HCT116 (cell line): ENCODE measurements at regions not wholly inside any gene's neighbourhood (a gene's known extent, or its start where the extent isn't known, plus 50 kb on each side); places are given as distances from the start of the nearest gene placed in this dataset.

Source experiments
- ATAC-seq: fragments of 200-7000 bp; cut with Tn5 transposase; 2 replicates; pipeline ENCODE4 v1.9.1; 2020; ENCODE audit warnings: mild to moderate bottlenecking, moderate library complexity
- BruUV-seq: library from RNA; stranded (reverse); fragments of 400-500 nt; replicated peaks from 2 replicates; lab custom pipeline; 2021; lab: Mats Ljungman, UMichigan
- CTCF ChIA-PET: fragments of 300-600 bp; sonication (Branson Sonifier 250); formaldehyde crosslinking; loops from one replicate; lab custom pipeline; 2021; ENCODE audit warnings: antibody characterized with exemption; lab: Charles Lee
- POLR2A ChIA-PET: fragments of 300-600, 350-600 bp; sonication (Branson Sonifier 250); formaldehyde crosslinking; loops from one replicate; lab custom pipeline; 2021; ENCODE audit warnings: antibody characterized with exemption; lab: Charles Lee
- RAD21 ChIA-PET, 2 experiments: fragments of 300-600 bp; sonication (Branson Sonifier 250); formaldehyde crosslinking; loops; one replicate each; lab custom pipeline; 2023; ENCODE audit warnings: low total read pairs in 2 of 2; ENCODE audit not compliant: uncharacterized antibody in 2 of 2, unreplicated experiment in 2 of 2, low non-redundant PET in 1 of 2; lab: Charles Lee
- DNase-seq: peaks from one replicate; pipeline ENCODE4 v3.0.0-alpha.2; 2010; ENCODE audit warnings: low read depth, low spot score
- H2AFZ ChIP-seq: fragments of 200-600 bp; shearing (Covaris generic), sonication (generic); 2 replicates; pipeline ENCODE4 v1.6.1; 2017; ENCODE audit warnings: low read depth, mixed run types, mixed read lengths, antibody characterized with exemption, low read length; ENCODE audit not compliant: poor library complexity, severe bottlenecking
- H3K27ac ChIP-seq: 2 replicates; pipeline ENCODE4 v1.5.1; 2012; ENCODE audit warnings: low read depth, low read length
- H3K27me3 ChIP-seq: fragments of 200-600 bp; sonication (generic); 2 replicates; pipeline ENCODE4 v1.6.1; 2016; ENCODE audit warnings: mixed run types, low read length, mixed read lengths; ENCODE audit not compliant: insufficient read depth
- H3K36me3 ChIP-seq, 2 experiments: fragments of 200-500 bp in 1 of 2; fragments of 200-600 bp in 1 of 2; sonication (Bioruptor generic) in 1 of 2; sonication (generic) in 1 of 2; 2 replicates each; pipeline versions ENCODE4 v1.5.1 to v1.6.1; 2014 to 2016; ENCODE audit warnings: low read length in 2 of 2, inconsistent platforms in 1 of 2, mixed read lengths in 1 of 2, mixed run types in 1 of 2; ENCODE audit not compliant: insufficient read depth in 2 of 2, control insufficient read depth in 1 of 2
- H3K4me1 ChIP-seq, 2 experiments: fragments of 200-600 bp in 1 of 2; sonication (generic) in 1 of 2; 2 replicates each; pipeline versions ENCODE4 v1.5.1 to v1.6.1; 2012 to 2017; ENCODE audit warnings: low read length in 2 of 2, inconsistent platforms in 1 of 2, mild to moderate bottlenecking in 1 of 2, mixed read lengths in 1 of 2, mixed run types in 1 of 2, moderate library complexity in 1 of 2; ENCODE audit not compliant: insufficient read depth in 2 of 2, control insufficient read depth in 1 of 2
- H3K4me2 ChIP-seq: fragments of 200-600 bp; sonication (generic); 2 replicates; pipeline ENCODE4 v1.6.1; 2017; ENCODE audit warnings: mixed run types, low read length, mixed read lengths
- H3K4me3 ChIP-seq, 2 experiments: fragments of 200-600 bp in 1 of 2; sonication (generic) in 1 of 2; replicated peaks in 1 of 2; 2 replicates each; pipeline ENCODE4 v1.5.1; 2011 to 2016; ENCODE audit warnings: low read length in 2 of 2, control low read depth in 1 of 2, low read depth in 1 of 2, mild to moderate bottlenecking in 1 of 2, mixed read lengths in 1 of 2, mixed run types in 1 of 2
- H3K79me2 ChIP-seq: fragments of 200-600 bp; sonication (generic); 2 replicates; pipeline ENCODE4 v1.6.1; 2017; ENCODE audit warnings: mild to moderate bottlenecking, mixed run types, low read length, moderate library complexity, mixed read lengths; ENCODE audit not compliant: insufficient read depth
- H3K9ac ChIP-seq: fragments of 200-600 bp; sonication (generic); 2 replicates; pipeline ENCODE4 v1.6.1; 2016; ENCODE audit warnings: low read length, mixed read lengths
- H3K9me2 ChIP-seq: fragments of 200-600 bp; sonication (generic), shearing (Covaris generic); 2 replicates; pipeline ENCODE4 v1.6.1; 2017; ENCODE audit warnings: mixed run types, mild to moderate bottlenecking, moderate library complexity; ENCODE audit not compliant: insufficient read depth
- H3K9me3 ChIP-seq, 2 experiments: fragments of 200-500 bp in 1 of 2; fragments of 200-600 bp in 1 of 2; sonication (Bioruptor generic) in 1 of 2; sonication (generic) in 1 of 2; 2 replicates each; pipeline ENCODE4 v1.6.1; 2014 to 2017; ENCODE audit warnings: low read length in 2 of 2, mixed read lengths in 2 of 2, inconsistent platforms in 1 of 2, low read depth in 1 of 2, mild to moderate bottlenecking in 1 of 2, mixed run types in 1 of 2, moderate library complexity in 1 of 2; ENCODE audit not compliant: control insufficient read depth in 1 of 2, insufficient read depth in 1 of 2
- H4K20me1 ChIP-seq: fragments of 200-600 bp; sonication (generic), shearing (Covaris generic); 2 replicates; pipeline ENCODE4 v1.6.1; 2017; ENCODE audit warnings: mixed run types, mild to moderate bottlenecking, moderate library complexity; ENCODE audit not compliant: insufficient read depth
- CEBPB ChIP-seq: IDR thresholded peaks from 2 replicates; pipeline ENCODE4 v1.6.1; 2012; ENCODE audit warnings: low read depth
- EGR1 ChIP-seq: IDR thresholded peaks from 2 replicates; pipeline ENCODE4 v1.6.1; 2012; ENCODE audit warnings: low read depth
- ELF1 ChIP-seq: IDR thresholded peaks from 2 replicates; pipeline ENCODE4 v1.6.1; 2012; ENCODE audit warnings: low read depth, borderline replicate concordance
- EZH2 ChIP-seq: fragments of 200-600 bp; sonication (generic); IDR thresholded peaks from 2 replicates; pipeline ENCODE4 v1.6.1; 2017; ENCODE audit warnings: antibody characterized with exemption, mixed run types
- JUND ChIP-seq: IDR thresholded peaks from 2 replicates; pipeline ENCODE4 v1.6.1; 2012
- POLR2A ChIP-seq: IDR thresholded peaks from 2 replicates; pipeline ENCODE4 v1.7.0; 2011; ENCODE audit warnings: borderline replicate concordance; ENCODE audit not compliant: insufficient read depth, insufficient read length; ENCODE audit errors: extremely low read depth
- SIN3A ChIP-seq: IDR thresholded peaks from 2 replicates; pipeline ENCODE4 v1.6.1; 2012; ENCODE audit warnings: low read depth
- SRF ChIP-seq: IDR thresholded peaks from 2 replicates; pipeline ENCODE4 v1.6.1; 2012; ENCODE audit warnings: low read depth
- TCF7L2 ChIP-seq: IDR thresholded peaks from 2 replicates; pipeline ENCODE4 v1.7.0; 2011; ENCODE audit warnings: borderline replicate concordance, inconsistent platforms; ENCODE audit not compliant: insufficient read depth, insufficient read length; ENCODE audit errors: extremely low read depth
- intact Hi-C: fragments of 100-400 bp; cut with micrococcal nuclease; formaldehyde crosslinking; loops from 2 replicates; pipeline ENCODE4 v1.10.0; 2022
- TF ChIP-seq, protein P1 (sequence below): IDR thresholded peaks from 2 replicates; pipeline ENCODE4 v1.6.1; 2011; ENCODE audit warnings: mild to moderate bottlenecking, low read length, moderate library complexity; ENCODE audit not compliant: insufficient replicate concordance; ENCODE audit errors: extremely low read depth
- TF ChIP-seq, protein P2 (sequence below): IDR thresholded peaks from 2 replicates; pipeline ENCODE4 v1.6.1; 2012
- TF ChIP-seq, protein P3 (sequence below), 3 experiments: fragments of 200-600 bp in 1 of 3; sonication (generic) in 1 of 3; IDR thresholded peaks in 2 of 3; conservative IDR thresholded peaks in 1 of 3; 2 replicates each; pipeline ENCODE4 v1.5.1; 2012 to 2017; ENCODE audit warnings: low read depth in 2 of 3, low read length in 2 of 3, antibody characterized with exemption in 1 of 3, borderline replicate concordance in 1 of 3, control low read depth in 1 of 3, mild to moderate bottlenecking in 1 of 3, mixed read lengths in 1 of 3, mixed run types in 1 of 3, moderate library complexity in 1 of 3; ENCODE audit not compliant: insufficient read depth in 1 of 3
- TF ChIP-seq, protein P4 (sequence below): IDR thresholded peaks from 2 replicates; pipeline ENCODE4 v1.6.1; 2012; ENCODE audit warnings: low read depth
- TF ChIP-seq, protein P5 (sequence below): IDR thresholded peaks from 2 replicates; pipeline ENCODE4 v1.6.1; 2012

DNA sequence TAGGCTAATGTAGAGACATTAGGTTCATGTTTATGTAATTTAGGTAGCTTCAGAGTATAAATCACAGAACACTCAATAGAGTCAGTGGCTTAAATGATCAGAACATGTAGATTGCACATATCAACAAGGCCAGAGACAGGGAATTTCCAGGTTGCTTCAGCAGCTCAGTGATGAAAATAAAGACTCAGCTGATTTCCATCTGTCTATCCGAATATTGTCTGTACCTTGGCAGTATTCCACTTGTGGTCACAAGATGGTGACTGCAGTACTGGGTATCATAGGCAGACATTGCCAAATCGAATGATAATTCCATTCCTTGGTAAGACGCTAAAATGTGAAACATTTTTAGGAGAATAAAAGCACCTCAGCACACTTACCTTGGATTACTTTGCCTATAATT, 702.2 kb downstream of the MAT2B start:
- Histone ChIP-seq H3K9me3 (peaks cover 16 to 24% of the 10 kb centered on the region in 2 experiments; a peak in 3 of 4 replicates), H3K4me3 (no peak overlapping the region), H3K79me2 (no peaks in the 10 kb centered on the region), H3K4me2 (no peak overlapping the region), H3K27me3 (no peaks in the 10 kb centered on the region), H3K9me2 (no peaks in the 10 kb centered on the region), H3K27ac (no peak overlapping the region), H4K20me1 (no peaks in the 10 kb centered on the region), H3K9ac (no peak overlapping the region)
- CTCF ChIA-PET: no interaction called here
- DNase-seq (no peak), ATAC-seq (no peak)
- POLR2A ChIA-PET: no interaction called here
- no TSS peak for BruUV-seq
- RAD21 ChIA-PET: no interaction called here
- intact Hi-C loops: no loop called here
- TF ChIP-seq EGR1: no peak
- TF ChIP-seq, protein P1, sequence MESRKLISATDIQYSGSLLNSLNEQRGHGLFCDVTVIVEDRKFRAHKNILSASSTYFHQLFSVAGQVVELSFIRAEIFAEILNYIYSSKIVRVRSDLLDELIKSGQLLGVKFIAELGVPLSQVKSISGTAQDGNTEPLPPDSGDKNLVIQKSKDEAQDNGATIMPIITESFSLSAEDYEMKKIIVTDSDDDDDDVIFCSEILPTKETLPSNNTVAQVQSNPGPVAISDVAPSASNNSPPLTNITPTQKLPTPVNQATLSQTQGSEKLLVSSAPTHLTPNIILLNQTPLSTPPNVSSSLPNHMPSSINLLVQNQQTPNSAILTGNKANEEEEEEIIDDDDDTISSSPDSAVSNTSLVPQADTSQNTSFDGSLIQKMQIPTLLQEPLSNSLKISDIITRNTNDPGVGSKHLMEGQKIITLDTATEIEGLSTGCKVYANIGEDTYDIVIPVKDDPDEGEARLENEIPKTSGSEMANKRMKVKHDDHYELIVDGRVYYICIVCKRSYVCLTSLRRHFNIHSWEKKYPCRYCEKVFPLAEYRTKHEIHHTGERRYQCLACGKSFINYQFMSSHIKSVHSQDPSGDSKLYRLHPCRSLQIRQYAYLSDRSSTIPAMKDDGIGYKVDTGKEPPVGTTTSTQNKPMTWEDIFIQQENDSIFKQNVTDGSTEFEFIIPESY: no peak
- TF ChIP-seq TCF7L2: no peak
- no peak for TF ChIP-seq EZH2
- TF ChIP-seq, protein P2, sequence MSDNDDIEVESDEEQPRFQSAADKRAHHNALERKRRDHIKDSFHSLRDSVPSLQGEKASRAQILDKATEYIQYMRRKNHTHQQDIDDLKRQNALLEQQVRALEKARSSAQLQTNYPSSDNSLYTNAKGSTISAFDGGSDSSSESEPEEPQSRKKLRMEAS: no peak
- TF ChIP-seq ELF1: no peak
- no peak for TF ChIP-seq SIN3A
- TF ChIP-seq POLR2A: no peak
- TF ChIP-seq, protein P3, sequence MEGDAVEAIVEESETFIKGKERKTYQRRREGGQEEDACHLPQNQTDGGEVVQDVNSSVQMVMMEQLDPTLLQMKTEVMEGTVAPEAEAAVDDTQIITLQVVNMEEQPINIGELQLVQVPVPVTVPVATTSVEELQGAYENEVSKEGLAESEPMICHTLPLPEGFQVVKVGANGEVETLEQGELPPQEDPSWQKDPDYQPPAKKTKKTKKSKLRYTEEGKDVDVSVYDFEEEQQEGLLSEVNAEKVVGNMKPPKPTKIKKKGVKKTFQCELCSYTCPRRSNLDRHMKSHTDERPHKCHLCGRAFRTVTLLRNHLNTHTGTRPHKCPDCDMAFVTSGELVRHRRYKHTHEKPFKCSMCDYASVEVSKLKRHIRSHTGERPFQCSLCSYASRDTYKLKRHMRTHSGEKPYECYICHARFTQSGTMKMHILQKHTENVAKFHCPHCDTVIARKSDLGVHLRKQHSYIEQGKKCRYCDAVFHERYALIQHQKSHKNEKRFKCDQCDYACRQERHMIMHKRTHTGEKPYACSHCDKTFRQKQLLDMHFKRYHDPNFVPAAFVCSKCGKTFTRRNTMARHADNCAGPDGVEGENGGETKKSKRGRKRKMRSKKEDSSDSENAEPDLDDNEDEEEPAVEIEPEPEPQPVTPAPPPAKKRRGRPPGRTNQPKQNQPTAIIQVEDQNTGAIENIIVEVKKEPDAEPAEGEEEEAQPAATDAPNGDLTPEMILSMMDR (IDR thresholded peaks at IDR 0.05 in 2 of 3, conservative IDR thresholded peaks at IDR 0.05 in 1 of 3; ENCODE audit: borderline replicate concordance in 1 of 3, insufficient read depth in 1 of 3, low read depth in 2 of 3, low read length in 2 of 3): no peak
- TF ChIP-seq, protein P4, sequence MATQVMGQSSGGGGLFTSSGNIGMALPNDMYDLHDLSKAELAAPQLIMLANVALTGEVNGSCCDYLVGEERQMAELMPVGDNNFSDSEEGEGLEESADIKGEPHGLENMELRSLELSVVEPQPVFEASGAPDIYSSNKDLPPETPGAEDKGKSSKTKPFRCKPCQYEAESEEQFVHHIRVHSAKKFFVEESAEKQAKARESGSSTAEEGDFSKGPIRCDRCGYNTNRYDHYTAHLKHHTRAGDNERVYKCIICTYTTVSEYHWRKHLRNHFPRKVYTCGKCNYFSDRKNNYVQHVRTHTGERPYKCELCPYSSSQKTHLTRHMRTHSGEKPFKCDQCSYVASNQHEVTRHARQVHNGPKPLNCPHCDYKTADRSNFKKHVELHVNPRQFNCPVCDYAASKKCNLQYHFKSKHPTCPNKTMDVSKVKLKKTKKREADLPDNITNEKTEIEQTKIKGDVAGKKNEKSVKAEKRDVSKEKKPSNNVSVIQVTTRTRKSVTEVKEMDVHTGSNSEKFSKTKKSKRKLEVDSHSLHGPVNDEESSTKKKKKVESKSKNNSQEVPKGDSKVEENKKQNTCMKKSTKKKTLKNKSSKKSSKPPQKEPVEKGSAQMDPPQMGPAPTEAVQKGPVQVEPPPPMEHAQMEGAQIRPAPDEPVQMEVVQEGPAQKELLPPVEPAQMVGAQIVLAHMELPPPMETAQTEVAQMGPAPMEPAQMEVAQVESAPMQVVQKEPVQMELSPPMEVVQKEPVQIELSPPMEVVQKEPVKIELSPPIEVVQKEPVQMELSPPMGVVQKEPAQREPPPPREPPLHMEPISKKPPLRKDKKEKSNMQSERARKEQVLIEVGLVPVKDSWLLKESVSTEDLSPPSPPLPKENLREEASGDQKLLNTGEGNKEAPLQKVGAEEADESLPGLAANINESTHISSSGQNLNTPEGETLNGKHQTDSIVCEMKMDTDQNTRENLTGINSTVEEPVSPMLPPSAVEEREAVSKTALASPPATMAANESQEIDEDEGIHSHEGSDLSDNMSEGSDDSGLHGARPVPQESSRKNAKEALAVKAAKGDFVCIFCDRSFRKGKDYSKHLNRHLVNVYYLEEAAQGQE: no peak
- TF ChIP-seq JUND: no peak
- TF ChIP-seq CEBPB: no peak
- no peak for TF ChIP-seq SRF
- TF ChIP-seq, protein P5, sequence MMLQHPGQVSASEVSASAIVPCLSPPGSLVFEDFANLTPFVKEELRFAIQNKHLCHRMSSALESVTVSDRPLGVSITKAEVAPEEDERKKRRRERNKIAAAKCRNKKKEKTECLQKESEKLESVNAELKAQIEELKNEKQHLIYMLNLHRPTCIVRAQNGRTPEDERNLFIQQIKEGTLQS: no peak
- TF ChIP-seq, all 23 proteins: peak for 0
- no peaks in the 10 kb centered on the region for H3K4me1 ChIP-seq
- H3K36me3 ChIP-seq: no peaks in the 10 kb centered on the region
- no peak overlapping the region for H2AFZ ChIP-seq
